ENCODE measurements at regions not wholly inside any gene's neighbourhood (a gene's known extent, or its start where the extent isn't known, plus 50 kb on each side); places are given as distances from the start of the nearest gene placed in this dataset.

DNA sequence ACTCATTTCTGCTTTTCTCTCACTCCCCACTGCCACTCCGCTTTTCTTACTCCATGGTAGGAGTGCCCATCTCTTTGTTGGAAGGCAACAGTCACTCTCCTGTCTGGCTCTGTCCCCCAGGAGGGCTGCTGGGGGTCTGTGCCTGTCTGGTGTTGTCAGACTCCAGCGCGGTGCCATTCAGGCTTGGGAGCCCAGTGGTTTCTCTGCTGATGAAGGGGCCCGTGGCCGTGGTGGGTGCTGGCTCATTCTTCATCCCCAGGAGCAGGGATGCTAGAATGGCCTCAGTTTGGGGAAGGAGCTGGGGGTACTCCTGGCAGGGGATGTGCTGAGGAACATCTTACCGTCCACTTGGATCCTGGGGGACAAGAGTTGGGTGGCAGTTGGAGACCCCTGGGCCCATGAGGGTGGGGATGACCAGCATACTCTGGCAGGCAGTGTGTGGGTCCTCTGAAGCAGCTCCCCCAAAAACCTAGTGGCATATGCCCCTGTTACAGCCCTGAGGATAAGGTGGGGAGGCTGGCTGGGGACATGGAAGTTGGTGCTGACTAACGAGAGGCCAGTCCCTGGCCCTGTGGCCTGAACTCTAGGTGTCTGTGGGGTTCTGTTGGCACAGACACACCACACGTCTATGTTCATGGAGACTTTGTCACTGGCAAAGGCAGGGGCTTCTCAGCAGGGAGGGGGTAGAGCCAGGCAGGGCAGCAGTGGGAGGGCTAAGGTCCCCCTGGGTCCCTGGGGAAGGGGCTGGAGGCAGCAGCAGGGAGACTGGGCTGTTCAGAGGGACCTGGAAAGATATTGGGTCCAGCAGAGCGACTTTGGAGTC, 102.8 kb upstream of the RET start:
- no peak for DNase-seq

DNA sequence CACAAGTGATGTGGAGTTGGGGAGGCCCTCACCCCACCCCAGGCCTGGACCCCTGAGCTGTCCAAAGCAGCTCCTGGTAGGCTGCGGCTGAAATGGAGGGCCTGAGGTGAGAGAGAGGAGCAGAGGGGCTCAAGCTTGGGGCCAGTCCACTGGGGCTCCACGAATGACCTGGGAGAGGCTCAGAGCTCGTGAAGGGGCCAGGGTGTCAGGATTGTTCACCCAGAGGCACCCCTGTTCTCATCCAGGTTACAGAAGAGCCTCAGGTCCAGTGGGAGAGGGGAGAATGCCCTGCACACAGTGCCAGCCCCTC, 102.2 kb upstream of the RET start:
- no peak for DNase-seq

GRCh38 chr10:42975005-42975493, 101.8 kb upstream of the RET start:
- no peak for DNase-seq

DNA sequence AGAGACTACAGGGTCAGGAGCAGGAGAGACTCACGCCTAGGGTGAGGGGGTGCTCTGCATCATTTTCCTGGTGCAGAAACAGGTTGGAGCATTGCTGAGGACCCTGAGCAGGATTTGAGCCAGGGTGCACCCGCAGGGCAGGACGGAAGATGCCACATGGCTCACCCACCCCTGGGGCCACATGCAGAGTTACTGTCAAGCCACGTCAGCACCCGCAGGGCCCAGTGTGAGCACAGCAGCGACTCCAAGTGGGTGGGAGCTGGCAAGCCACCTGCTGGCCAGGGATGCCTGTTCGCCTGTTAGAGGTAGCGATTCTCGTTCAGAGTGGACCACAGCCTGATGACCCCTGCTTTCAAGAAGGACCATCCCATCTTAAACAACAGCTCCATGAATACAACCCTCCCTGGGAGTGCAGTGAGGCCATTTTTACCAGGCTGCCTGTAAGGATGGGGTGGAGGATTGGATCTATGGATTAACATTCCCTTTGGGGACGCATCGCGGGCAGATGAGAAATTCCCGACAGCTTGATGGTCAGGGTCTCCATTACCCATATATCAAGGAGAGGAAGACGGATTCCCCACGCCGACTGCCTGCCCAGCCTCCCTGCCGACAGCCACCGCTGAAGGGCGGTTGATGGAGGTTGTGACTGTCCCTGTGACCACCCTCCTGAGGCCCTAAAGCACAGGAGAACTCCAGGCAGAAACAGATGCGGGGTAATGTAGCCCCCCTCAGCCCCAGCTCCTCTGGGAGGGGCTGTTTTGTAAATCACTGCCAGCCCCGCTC, 101.1 kb upstream of the RET start:
- no peak for DNase-seq

GRCh38 chr10:42976351-42977031, 100.4 kb upstream of the RET start:
- DNase-seq: no peak

GRCh38 chr10:42977032-42977416, 99.8 kb upstream of the RET start:
- DNase-seq: no peak

GRCh38 chr10:42979181-42979580, 97.7 kb upstream of the RET start:
- DNase-seq: no peak

- DNase-seq: no peak
Observed at GRCh38 chr10:42979721-42980467, 97.0 kb upstream of the RET start.

DNA sequence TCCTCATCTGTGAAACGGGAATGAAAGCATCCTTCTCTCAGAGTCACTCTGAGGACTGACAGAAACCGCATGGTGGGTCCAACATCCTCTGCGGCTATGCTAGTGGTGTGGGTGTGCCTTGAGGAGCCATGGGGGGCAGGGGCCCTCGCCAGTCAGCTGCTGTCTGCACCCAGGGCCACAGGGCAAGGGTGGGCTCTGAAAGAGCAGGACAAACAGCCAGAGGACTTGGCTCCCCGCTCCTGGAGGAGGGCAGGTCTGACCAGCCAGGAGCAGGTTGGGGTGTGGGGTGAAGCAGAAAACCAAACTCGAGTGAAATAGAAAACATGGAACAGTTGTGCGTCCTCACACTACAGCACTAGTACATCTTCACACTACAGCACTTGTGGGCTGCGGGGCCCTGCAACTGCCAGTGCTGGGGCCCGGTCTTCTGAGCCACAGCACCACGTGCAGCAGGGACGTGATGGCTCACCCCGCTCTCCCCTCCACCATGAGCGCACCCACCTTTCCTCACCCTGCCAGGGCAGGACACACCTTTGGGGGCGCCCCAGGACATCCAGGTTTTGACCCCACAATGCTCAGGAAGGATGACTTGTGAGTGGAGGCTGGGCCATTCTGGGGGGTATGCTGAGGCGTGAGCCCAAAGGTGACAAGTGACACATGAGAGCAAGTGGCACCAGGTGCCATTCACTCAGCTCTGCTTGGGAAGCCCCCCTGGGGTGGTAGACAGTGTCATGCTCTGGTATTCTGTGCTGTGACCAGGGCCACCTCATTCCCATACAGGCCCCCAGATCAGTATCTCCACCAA, 96.1 kb upstream of the RET start:
- DNase-seq: no peak

GRCh38 chr10:42981358-42982236, 95.3 kb upstream of the RET start:
- no peak for DNase-seq

GRCh38 chr10:42982891-42983506, 93.9 kb upstream of the RET start:
- DNase-seq: no peak

DNA sequence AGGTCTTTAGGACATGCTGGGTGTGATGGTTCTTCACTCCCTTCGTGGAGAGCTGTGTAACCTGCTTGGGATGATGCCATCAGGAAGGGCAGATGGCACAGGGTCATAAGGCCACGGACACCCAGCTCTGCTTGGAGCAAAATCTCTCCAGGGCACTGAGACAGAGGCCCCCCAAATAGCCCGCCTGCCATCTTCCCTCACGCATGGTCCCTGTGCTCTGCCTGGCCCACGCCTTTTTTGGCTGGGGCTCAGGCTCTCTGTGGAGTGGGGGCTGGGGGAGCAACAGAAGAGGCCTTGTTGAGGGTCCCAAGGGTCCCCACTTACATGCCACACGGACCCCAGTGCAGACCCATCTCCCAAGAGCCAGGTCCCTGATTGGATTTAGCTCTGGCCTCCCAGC, 93.3 kb upstream of the RET start:
- no peak for DNase-seq

GRCh38 chr10:42984035-42984610, 92.7 kb upstream of the RET start:
- no peak for DNase-seq

DNA sequence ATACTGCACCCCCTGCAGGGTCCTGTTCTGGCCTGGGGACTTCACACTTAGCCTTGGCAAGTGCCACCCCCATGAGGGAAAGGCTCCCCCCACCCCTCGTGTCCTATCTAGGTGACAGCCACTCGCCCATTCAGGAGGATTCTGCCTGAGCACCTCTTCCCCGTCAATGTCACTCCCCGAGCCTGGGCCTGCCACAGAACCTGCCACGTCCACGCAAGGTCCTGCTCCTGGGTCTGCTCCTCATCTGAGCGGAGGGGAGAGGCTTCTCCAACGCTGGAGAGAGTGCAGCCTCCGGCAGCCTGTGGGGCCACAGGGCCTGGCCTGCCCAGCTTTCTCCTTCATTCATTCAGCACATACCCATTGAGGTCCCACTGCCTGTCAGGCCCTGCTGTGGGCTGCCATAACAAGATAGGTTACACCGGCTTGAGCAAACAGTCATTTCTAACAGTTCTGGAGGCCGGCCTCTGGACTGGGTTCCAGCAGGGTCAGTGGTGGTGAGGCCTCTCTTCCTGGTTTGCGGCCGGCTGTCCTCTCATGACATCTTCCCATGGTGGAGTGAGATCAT, 92.0 kb upstream of the RET start:
- no peak for DNase-seq

GRCh38 chr10:42985436-42986316, 91.2 kb upstream of the RET start:
- no peak for DNase-seq

DNA sequence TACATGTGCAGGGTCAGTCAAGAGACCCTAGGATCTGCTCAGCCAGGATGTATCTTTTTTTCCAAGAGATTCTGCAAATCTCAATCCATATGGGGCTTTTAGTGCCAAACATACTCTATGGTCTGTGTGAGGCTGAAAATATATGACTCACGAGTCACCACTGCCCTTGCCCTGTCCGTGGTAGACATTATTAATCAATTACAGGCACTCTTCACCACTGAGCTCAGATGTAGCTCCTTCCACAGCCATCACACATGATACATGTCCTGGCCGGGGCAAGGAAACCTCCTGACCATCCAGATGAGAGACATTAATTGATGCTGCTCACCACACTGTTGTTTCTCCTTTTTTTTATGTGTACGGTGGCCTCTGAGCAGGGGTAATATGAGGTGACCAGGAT, 90.2 kb upstream of the RET start:
- no peak for DNase-seq

DNA sequence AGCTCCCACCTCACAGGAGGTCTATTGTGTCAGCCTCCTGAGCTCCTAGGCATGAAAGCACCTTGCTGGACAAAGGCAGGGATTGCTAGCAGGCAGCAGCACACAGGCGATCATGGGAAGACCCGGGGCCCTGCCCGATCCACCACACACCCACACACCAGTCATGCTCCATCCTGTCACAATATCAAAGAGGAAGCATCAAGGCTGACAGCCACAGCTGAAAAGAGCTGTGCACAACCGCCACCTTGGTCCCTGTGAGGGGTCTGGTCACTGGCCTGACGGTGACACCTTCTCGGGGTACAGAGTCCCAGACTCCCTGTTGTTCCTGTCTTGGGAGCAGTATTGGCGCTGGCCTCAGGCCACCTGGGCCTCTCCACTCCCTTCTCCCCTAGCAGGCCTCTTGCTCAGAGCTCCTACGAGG, 89.7 kb upstream of the RET start:
- DNase-seq: no peak

GRCh38 chr10:42987575-42987974, 89.3 kb upstream of the RET start:
- no peak for DNase-seq

DNA sequence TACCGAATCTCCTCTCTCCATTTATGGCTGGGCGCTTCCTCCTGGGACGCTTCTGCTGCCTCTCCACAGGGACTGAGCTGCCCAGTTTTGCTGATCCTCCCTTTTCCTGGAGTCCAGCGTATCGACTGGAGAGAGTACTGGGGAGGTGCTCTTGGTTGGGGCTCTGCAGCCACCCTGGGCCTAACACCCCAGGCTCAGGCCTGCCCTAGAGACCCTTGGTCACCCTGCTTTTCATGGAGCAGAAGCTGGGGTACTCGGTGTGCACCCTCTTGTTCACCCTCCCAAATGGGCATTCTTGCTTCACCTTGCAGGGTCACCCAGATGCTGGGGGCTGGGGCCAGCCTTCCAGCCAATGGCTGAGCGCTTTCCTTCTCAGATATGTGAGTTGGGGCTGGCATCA, 88.8 kb upstream of the RET start:
- no peak for DNase-seq

Measured in DMS153 (cell line).